H9 (cell line): ENCODE measurements at regions not wholly inside any gene's neighbourhood (a gene's known extent, or its start where the extent isn't known, plus 50 kb on each side); places are given as distances from the start of the nearest gene placed in this dataset.

Source experiments
- DNase-seq: peaks from one replicate; pipeline ENCODE4 v3.0.0-alpha.2; 2017
- H2AFZ ChIP-seq: one replicate; pipeline ENCODE4 v1.6.1; 2013; ENCODE audit warnings: mild to moderate bottlenecking, low read length, control low read depth, moderate library complexity
- H2AK5ac ChIP-seq: 2 replicates; pipeline ENCODE4 v1.6.1; 2013; ENCODE audit warnings: low read length, control low read depth, mixed read lengths; ENCODE audit not compliant: insufficient read length
- H2BK120ac ChIP-seq: one replicate; pipeline ENCODE4 v1.6.1; 2013; ENCODE audit warnings: low read depth, mild to moderate bottlenecking, low read length, control low read depth, inconsistent platforms; ENCODE audit not compliant: poor library complexity, severe bottlenecking
- H2BK12ac ChIP-seq: 2 replicates; pipeline ENCODE4 v1.6.1; 2013; ENCODE audit warnings: low read length, control low read depth, mixed read lengths, low read depth; ENCODE audit not compliant: insufficient read length
- H2BK15ac ChIP-seq: 2 replicates; pipeline ENCODE4 v1.6.1; 2013; ENCODE audit warnings: low read depth, low read length, control low read depth
- H2BK20ac ChIP-seq: one replicate; pipeline ENCODE4 v1.6.1; 2013; ENCODE audit warnings: low read depth, mild to moderate bottlenecking, low read length, control low read depth, inconsistent platforms; ENCODE audit not compliant: poor library complexity, severe bottlenecking
- H2BK5ac ChIP-seq: 2 replicates; pipeline ENCODE4 v1.6.1; 2013; ENCODE audit warnings: low read length, control low read depth, mixed read lengths; ENCODE audit not compliant: insufficient read length
- H3K14ac ChIP-seq: 2 replicates; pipeline ENCODE4 v1.6.1; 2013; ENCODE audit warnings: low read length, control low read depth; ENCODE audit not compliant: insufficient read depth
- H3K18ac ChIP-seq: 2 replicates; pipeline ENCODE4 v1.6.1; 2013; ENCODE audit warnings: low read depth, mild to moderate bottlenecking, mixed read lengths, low read length, control low read depth; ENCODE audit not compliant: insufficient read length
- H3K23ac ChIP-seq: 2 replicates; pipeline ENCODE4 v1.6.1; 2013; ENCODE audit warnings: low read length, control low read depth, mixed read lengths, low read depth; ENCODE audit not compliant: insufficient read length
- H3K23me2 ChIP-seq: 2 replicates; pipeline ENCODE4 v1.6.1; 2013; ENCODE audit warnings: low read depth, mild to moderate bottlenecking, mixed read lengths, low read length, control low read depth; ENCODE audit not compliant: insufficient read length, poor library complexity, severe bottlenecking
- H3K27ac ChIP-seq: 2 replicates; pipeline ENCODE4 v1.5.1; 2013; ENCODE audit warnings: low read length, control low read depth, mixed read lengths, low read depth; ENCODE audit not compliant: insufficient read length
- H3K27me3 ChIP-seq: 2 replicates; pipeline ENCODE4 v1.6.1; 2013; ENCODE audit warnings: low read length, control low read depth, inconsistent platforms; ENCODE audit not compliant: insufficient read depth
- H3K4ac ChIP-seq: 2 replicates; pipeline ENCODE4 v1.6.1; 2013; ENCODE audit warnings: low read depth, mild to moderate bottlenecking, control low read depth, inconsistent platforms, low read length, moderate library complexity
- H3K4me1 ChIP-seq: 2 replicates; pipeline ENCODE4 v1.6.1; 2013; ENCODE audit warnings: low read length, control low read depth, inconsistent platforms; ENCODE audit not compliant: insufficient read depth
- H3K4me2 ChIP-seq: 2 replicates; pipeline ENCODE4 v1.6.1; 2013; ENCODE audit warnings: low read length, control low read depth, mixed read lengths; ENCODE audit not compliant: insufficient read length, insufficient read depth
- H3K56ac ChIP-seq: 2 replicates; pipeline ENCODE4 v1.6.1; 2013; ENCODE audit warnings: low read depth, mild to moderate bottlenecking, mixed read lengths, low read length, control low read depth; ENCODE audit not compliant: insufficient read length
- H3K79me1 ChIP-seq: 2 replicates; pipeline ENCODE4 v1.6.1; 2013; ENCODE audit warnings: low read depth, mild to moderate bottlenecking, moderate library complexity, low read length, control low read depth, inconsistent platforms; ENCODE audit not compliant: insufficient read depth, poor library complexity, severe bottlenecking
- H3K79me2 ChIP-seq: 2 replicates; pipeline ENCODE4 v1.6.1; 2013; ENCODE audit warnings: low read length, control low read depth, inconsistent platforms; ENCODE audit not compliant: insufficient read depth
- H3K9ac ChIP-seq: 2 replicates; pipeline ENCODE4 v1.6.1; 2013; ENCODE audit warnings: low read length, control low read depth, mixed read lengths; ENCODE audit not compliant: insufficient read length; ENCODE audit errors: extremely low read depth
- H3K9me3 ChIP-seq: one replicate; pipeline ENCODE4 v1.6.1; 2013; ENCODE audit warnings: low read depth, low read length, inconsistent platforms; ENCODE audit not compliant: control insufficient read depth
- H3T11ph ChIP-seq: one replicate; pipeline ENCODE4 v1.6.1; 2013; ENCODE audit warnings: mild to moderate bottlenecking, low read length, control low read depth, inconsistent platforms
- H4K20me1 ChIP-seq: one replicate; pipeline ENCODE4 v1.6.1; 2013; ENCODE audit not compliant: control insufficient read depth, insufficient read length, insufficient read depth
- H4K5ac ChIP-seq: 2 replicates; pipeline ENCODE4 v1.6.1; 2013; ENCODE audit warnings: low read depth, mild to moderate bottlenecking, mixed read lengths, low read length, control low read depth; ENCODE audit not compliant: insufficient read length
- H4K8ac ChIP-seq: replicated peaks from 2 replicates; pipeline ENCODE4 v1.6.1; 2013; ENCODE audit warnings: low read length, control low read depth, mixed read lengths, low read depth; ENCODE audit not compliant: insufficient read length
- H4K91ac ChIP-seq: 2 replicates; pipeline ENCODE4 v1.6.1; 2013; ENCODE audit warnings: low read depth, mild to moderate bottlenecking, moderate library complexity, mixed read lengths, low read length, control low read depth; ENCODE audit not compliant: insufficient read length
- H3K27ac Mint-ChIP-seq, 3 experiments: 2 replicates in 2 of 3; 3 replicates in 1 of 3; pipeline ENCODE4 v1.8.0; 2020 to 2021; ENCODE audit warnings: mixed read lengths in 3 of 3, mild to moderate bottlenecking in 1 of 3, moderate library complexity in 1 of 3
- H3K27me3 Mint-ChIP-seq: 2 replicates; pipeline ENCODE4 v1.8.0; 2021; ENCODE audit warnings: low read depth, mild to moderate bottlenecking, moderate library complexity, mixed read lengths
- H3K36me3 Mint-ChIP-seq, 3 experiments: 2 replicates in 2 of 3; 3 replicates in 1 of 3; pipeline ENCODE4 v1.8.0; 2020 to 2021; ENCODE audit warnings: low read depth in 3 of 3, mixed read lengths in 3 of 3; ENCODE audit not compliant: insufficient read depth in 1 of 3
- H3K4me1 Mint-ChIP-seq, 2 experiments: 2 replicates each; pipeline ENCODE4 v1.8.0; 2020; ENCODE audit warnings: mixed read lengths in 2 of 2
- H3K4me3 Mint-ChIP-seq, 2 experiments: 2 replicates in 1 of 2; 3 replicates in 1 of 2; pipeline ENCODE4 v1.8.0; 2020 to 2021; ENCODE audit warnings: mild to moderate bottlenecking in 2 of 2, mixed read lengths in 2 of 2, moderate library complexity in 1 of 2
- H3K9me3 Mint-ChIP-seq, 2 experiments: 2 replicates in 1 of 2; 3 replicates in 1 of 2; pipeline ENCODE4 v1.8.0; 2020; ENCODE audit warnings: mild to moderate bottlenecking in 2 of 2, mixed read lengths in 2 of 2, moderate library complexity in 1 of 2
- CTCF ChIP-seq: fragments of 200-600 bp; sonication (generic); conservative IDR thresholded peaks from 3 replicates; pipeline ENCODE4 v1.8.0; 2021; ENCODE audit warnings: antibody characterized with exemption, mild to moderate bottlenecking
- WGBS: extraction: QIAGEN DNeasy Blood & Tissue Kit; methylation state at CpG from one replicate; pipeline ENCODE4 v1.1.7; 2013; ENCODE audit warnings: missing lambda C conversion rate, low lambda C conversion rate, mixed read lengths; ENCODE audit not compliant: insufficient read length; ENCODE audit errors: extremely low coverage; 5-methylcytosine and 5-hydroxymethylcytosine counted together

DNA sequence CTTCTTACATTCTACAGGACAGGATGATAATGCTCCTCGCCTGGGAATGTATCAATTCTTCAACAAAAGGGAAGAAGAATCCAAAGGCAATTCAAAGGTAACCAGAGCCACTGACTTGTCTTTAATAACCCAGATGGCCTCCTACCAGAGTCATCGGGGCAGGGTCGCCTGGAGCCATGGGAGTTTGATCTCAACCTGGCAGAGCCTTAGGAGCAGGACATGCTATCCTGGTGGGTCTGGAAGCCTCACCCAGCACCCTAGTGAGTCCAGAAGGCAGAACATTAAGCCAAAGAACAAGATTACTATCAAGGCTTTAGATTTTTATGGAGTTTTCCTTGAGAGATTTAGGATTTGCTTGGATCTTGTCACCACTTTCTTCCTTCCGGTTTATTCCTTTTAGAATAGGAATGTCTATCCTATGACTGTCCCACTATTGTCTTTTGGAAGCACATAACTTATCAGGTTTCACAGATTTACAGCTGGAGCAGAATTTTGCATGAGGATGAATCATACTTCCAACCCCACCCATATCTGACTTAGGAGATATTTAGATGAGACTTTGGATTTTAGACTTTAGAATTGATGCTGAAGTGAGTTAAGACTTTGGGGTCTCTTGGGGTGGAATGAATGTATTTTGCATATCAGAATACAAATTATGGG, 330.3 kb upstream of the GOLIM4 start:
- Histone ChIP-seq H3K23ac (no peak overlapping the region), H3K18ac (no peak overlapping the region), H4K20me1 (no peaks in the 10 kb centered on the region), H2BK12ac (no peak overlapping the region), H3K4me2 (no peak overlapping the region), H3K79me1 (no peaks in the 10 kb centered on the region), H3K27me3 (no peaks in the 10 kb centered on the region), H3K9me3 (no peaks in the 10 kb centered on the region), H3T11ph (no peak overlapping the region), H4K91ac (no peak overlapping the region), H3K27ac (no peak overlapping the region), H4K8ac (no peak overlapping the region), H3K79me2 (no peaks in the 10 kb centered on the region), H2BK120ac (no peak overlapping the region), H2AFZ (no peak overlapping the region), H3K4me1 (no peaks in the 10 kb centered on the region), H2AK5ac (no peak overlapping the region), H2BK20ac (no peak overlapping the region), H3K23me2 (no peaks in the 10 kb centered on the region), H3K56ac (no peak overlapping the region), H2BK15ac (no peak overlapping the region), H2BK5ac (no peak overlapping the region), H3K9ac (no peak overlapping the region), H4K5ac (no peak overlapping the region), H3K14ac (no peak overlapping the region), H3K4ac (no peak overlapping the region)
- no peaks in the 10 kb centered on the region for H3K9me3 Mint-ChIP-seq
- no CpG with 5 or more reads among the region's 4 CpGs for WGBS
- H3K27ac Mint-ChIP-seq: no peak overlapping the region
- no peak for DNase-seq
- no peaks in the 10 kb centered on the region for H3K27me3 Mint-ChIP-seq
- H3K4me3 Mint-ChIP-seq: no peak overlapping the region
- TF ChIP-seq CTCF: no peak
- H3K4me1 Mint-ChIP-seq: peaks cover 2 to 3% of the 10 kb centered on the region in 2 experiments; a peak in 3 of 4 replicates
- H3K36me3 Mint-ChIP-seq: no peaks in the 10 kb centered on the region; a peak in 1 of 7 replicates
